PC-9 (cell line): ENCODE measurements at regions not wholly inside any gene's neighbourhood (a gene's known extent, or its start where the extent isn't known, plus 50 kb on each side); places are given as distances from the start of the nearest gene placed in this dataset.

ENCODE experiments used
- BruUV-seq: library from RNA; stranded (reverse); fragments of 400-500 nt; replicated peaks from 2 replicates; lab custom pipeline; 2021; lab: Mats Ljungman, UMichigan
- CTCF ChIA-PET: fragments of 300-600 bp; sonication (Branson Sonifier 250); formaldehyde crosslinking; loops from one replicate; lab custom pipeline; 2022; ENCODE audit warnings: antibody characterized with exemption; lab: Charles Lee
- POLR2A ChIA-PET: fragments of 300-600 bp; sonication (Branson Sonifier 250); formaldehyde crosslinking; loops from one replicate; lab custom pipeline; 2022; ENCODE audit warnings: antibody characterized with exemption; ENCODE audit not compliant: unreplicated experiment; lab: Charles Lee
- DNase-seq, 2 experiments: peaks; one replicate each; pipeline versions ENCODE4 v3.0.0 to v3.0.0-alpha.2; 2015 to 2022; ENCODE audit warnings: mixed read lengths in 1 of 2
- H2AFZ ChIP-seq: fragments of 200-600 bp; sonication (generic); 2 replicates; pipeline ENCODE4 v1.8.1; 2017; ENCODE audit warnings: antibody characterized with exemption
- H3F3A ChIP-seq: fragments of 200-600 bp; sonication (generic); 2 replicates; pipeline ENCODE4 v1.8.1; 2017; ENCODE audit warnings: antibody characterized with exemption, mild to moderate bottlenecking, low read depth; ENCODE audit not compliant: insufficient read depth
- H3K27ac ChIP-seq: fragments of 200-600 bp; sonication (generic); 2 replicates; pipeline ENCODE4 v1.6.1; 2016; ENCODE audit warnings: mixed run types
- H3K27me3 ChIP-seq: fragments of 200-600 bp; sonication (generic); 2 replicates; pipeline ENCODE4 v1.6.1; 2016; ENCODE audit warnings: low read depth, mixed run types; ENCODE audit not compliant: insufficient read depth
- H3K36me3 ChIP-seq: fragments of 200-600 bp; sonication (generic); 2 replicates; pipeline ENCODE4 v1.6.1; 2016; ENCODE audit warnings: low read depth, mixed run types
- H3K4me1 ChIP-seq: fragments of 200-600 bp; sonication (generic); replicated peaks from 2 replicates; pipeline ENCODE4 v1.6.1; 2016; ENCODE audit warnings: mixed run types; ENCODE audit not compliant: insufficient read depth
- H3K4me2 ChIP-seq: fragments of 200-600 bp; sonication (generic); 2 replicates; pipeline ENCODE4 v1.6.1; 2017; ENCODE audit warnings: mixed run types
- H3K4me3 ChIP-seq: fragments of 200-600 bp; sonication (generic); 2 replicates; pipeline ENCODE4 v1.6.1; 2016; ENCODE audit warnings: mixed run types
- H3K79me2 ChIP-seq: fragments of 200-600 bp; sonication (generic); 2 replicates; pipeline ENCODE4 v1.6.1; 2017; ENCODE audit warnings: low read depth, mixed run types
- H3K9me2 ChIP-seq: fragments of 200-600 bp; sonication (generic); 2 replicates; pipeline ENCODE4 v1.8.1; 2017; ENCODE audit warnings: mild to moderate bottlenecking; ENCODE audit not compliant: insufficient read depth
- H3K9me3 ChIP-seq: fragments of 200-600 bp; sonication (generic); 2 replicates; pipeline ENCODE4 v1.8.1; 2016; ENCODE audit warnings: low read depth; ENCODE audit not compliant: insufficient read depth
- H4K20me1 ChIP-seq: fragments of 200-600 bp; sonication (generic); 2 replicates; pipeline ENCODE4 v1.8.1; 2017; ENCODE audit not compliant: insufficient read depth
- CTCF ChIP-seq: fragments of 200-600 bp; sonication (generic); conservative IDR thresholded peaks from 2 replicates; pipeline ENCODE4 v1.6.1; 2017; ENCODE audit warnings: mixed run types, antibody characterized with exemption, mild to moderate bottlenecking, moderate library complexity
- EZH2 ChIP-seq: fragments of 200-600 bp; sonication (generic); IDR thresholded peaks from 2 replicates; pipeline ENCODE4 v1.8.0; 2017; ENCODE audit warnings: antibody characterized with exemption, low read depth
- intact Hi-C: fragments of 100-400 bp; cut with micrococcal nuclease; formaldehyde crosslinking; loops from one replicate; pipeline ENCODE4 v1.10.0; 2022; ENCODE audit not compliant: unreplicated experiment

- Histone ChIP-seq H3K79me2 (no peaks in the 10 kb centered on the region), H3K9me2 (no peaks in the 10 kb centered on the region), H2AFZ (no peak overlapping the region), H3K27me3 (no peaks in the 10 kb centered on the region), H4K20me1 (no peaks in the 10 kb centered on the region), H3K9me3 (no peaks in the 10 kb centered on the region), H3K36me3 (no peaks in the 10 kb centered on the region), H3K27ac (no peak overlapping the region), H3K4me2 (no peak overlapping the region), H3K4me1 (no peaks in the 10 kb centered on the region), H3K4me3 (no peak overlapping the region), H3F3A (no peaks in the 10 kb centered on the region)
- intact Hi-C loops, result no loop called here
- TF ChIP-seq EZH2 (no peak), CTCF (no peak)
- no peak for DNase-seq
- ChIA-PET POLR2A (no interaction called here), CTCF (no interaction called here)
- no TSS peak for BruUV-seq
These were observed 586.0 kb upstream of the AADAT start for GRCh38 chr4:170675568-170676262.

GRCh38 chr4:170674176-170674575, 584.4 kb upstream of the AADAT start:
- Histone ChIP-seq H2AFZ (no peak overlapping the region), H3F3A (no peaks in the 10 kb centered on the region), H3K27ac (no peak overlapping the region), H3K79me2 (no peaks in the 10 kb centered on the region), H4K20me1 (no peaks in the 10 kb centered on the region), H3K4me2 (no peak overlapping the region), H3K36me3 (no peaks in the 10 kb centered on the region), H3K27me3 (no peaks in the 10 kb centered on the region), H3K9me3 (no peaks in the 10 kb centered on the region), H3K9me2 (no peaks in the 10 kb centered on the region), H3K4me1 (no peaks in the 10 kb centered on the region), H3K4me3 (no peak overlapping the region)
- intact Hi-C loops, result no loop called here
- DNase-seq, result no peak
- ChIA-PET POLR2A (no interaction called here), CTCF (no interaction called here)
- BruUV-seq, result no TSS peak
- no peak for TF ChIP-seq CTCF
- no peak for TF ChIP-seq EZH2

- Histone ChIP-seq H3K9me3 (no peaks in the 10 kb centered on the region), H4K20me1 (no peaks in the 10 kb centered on the region), H3K4me1 (no peaks in the 10 kb centered on the region), H2AFZ (no peak overlapping the region), H3K9me2 (no peaks in the 10 kb centered on the region), H3K79me2 (no peaks in the 10 kb centered on the region), H3F3A (no peaks in the 10 kb centered on the region), H3K4me3 (no peak overlapping the region), H3K36me3 (no peaks in the 10 kb centered on the region), H3K27ac (no peak overlapping the region), H3K4me2 (no peak overlapping the region), H3K27me3 (no peaks in the 10 kb centered on the region)
- CTCF ChIA-PET, result no interaction called here
- no peak for DNase-seq
- TF ChIP-seq EZH2 (no peak), CTCF (no peak)
- intact Hi-C loops, result no loop called here
- POLR2A ChIA-PET, result no interaction called here
- no TSS peak for BruUV-seq
These were observed 582.7 kb upstream of the AADAT start for GRCh38 chr4:170672381-170672965.
